HEK293 (cell line): ENCODE measurements at regions not wholly inside any gene's neighbourhood (a gene's known extent, or its start where the extent isn't known, plus 50 kb on each side); places are given as distances from the start of the nearest gene placed in this dataset.
"Not testable (repeated sequence)": the region's sequence is repeated elsewhere in the genome, so short reads cannot be mapped to it uniquely, and the experiment has no call there.

Source experiments
- ZNF10 ChIP-seq: fragments of 450-650 bp; formaldehyde crosslinking; IDR thresholded peaks from 2 replicates; pipeline ENCODE4 v1.5.1; 2017; ENCODE audit warnings: missing biosample characterization, missing genetic modification characterization
- ZNF530 ChIP-seq: fragments of 450-650 bp; formaldehyde crosslinking; IDR thresholded peaks from 2 replicates; pipeline ENCODE4 v1.5.1; 2016; ENCODE audit warnings: low read depth, missing biosample characterization, missing genetic modification characterization

GRCh38 chr21:19493437-19494241, 1090.1 kb upstream of the TMPRSS15 start:
- not testable (repeated sequence) for TF ChIP-seq ZNF530, ZNF10 (tag by site-specific recombination)
